Naive thymus-derived CD4-positive, alpha-beta T cell (primary cell): ENCODE measurements at regions not wholly inside any gene's neighbourhood (a gene's known extent, or its start where the extent isn't known, plus 50 kb on each side); places are given as distances from the start of the nearest gene placed in this dataset.

Experiments
- ATAC-seq: fragments of 150-1000 bp; cut with Tn5 transposase; 2 replicates; pipeline ENCODE4 v1.10.0; 2021; ENCODE audit warnings: mild to moderate bottlenecking, moderate library complexity
- CTCF ChIA-PET: fragments of 350-600 bp; sonication (Branson Sonifier 250); formaldehyde crosslinking; loops from one replicate; lab custom pipeline; 2021; ENCODE audit warnings: antibody characterized with exemption; lab: Charles Lee
- POLR2A ChIA-PET: fragments of 350-600 bp; sonication (Branson Sonifier 250); formaldehyde crosslinking; loops from one replicate; lab custom pipeline; 2021; ENCODE audit warnings: antibody characterized with exemption, inconsistent platforms; lab: Charles Lee
- DNase-seq, 9 donors: peaks; one replicate each; pipeline versions ENCODE4 v3.0.0 to v3.0.0-alpha.2; 2020 to 2022; ENCODE audit warnings: mixed read lengths in 1 of 9
- H3K27ac ChIP-seq: one replicate; pipeline ENCODE4 v1.7.0; 2013; ENCODE audit warnings: mild to moderate bottlenecking, low read depth, low read length, moderate library complexity
- H3K27me3 ChIP-seq, 2 donors: one replicate each; pipeline ENCODE4 v1.7.0; 2013; ENCODE audit warnings: low read length in 2 of 2, mild to moderate bottlenecking in 2 of 2, moderate library complexity in 2 of 2; ENCODE audit not compliant: control insufficient read depth in 2 of 2, insufficient read depth in 2 of 2
- H3K36me3 ChIP-seq, 3 experiments: 1 replicate in 2 of 3; 2 replicates in 1 of 3; pipeline ENCODE4 v1.7.0; 2013; ENCODE audit warnings: low read length in 3 of 3, mild to moderate bottlenecking in 3 of 3, moderate library complexity in 1 of 3; ENCODE audit not compliant: insufficient read depth in 3 of 3, control insufficient read depth in 2 of 3
- H3K4me1 ChIP-seq, 2 donors: one replicate each; pipeline ENCODE4 v1.7.0; 2013; ENCODE audit warnings: low read length in 2 of 2, mild to moderate bottlenecking in 2 of 2, moderate library complexity in 1 of 2; ENCODE audit not compliant: control insufficient read depth in 2 of 2, insufficient read depth in 2 of 2
- H3K4me3 ChIP-seq: 2 replicates; pipeline ENCODE4 v1.7.0; 2013; ENCODE audit warnings: mild to moderate bottlenecking, low read length
- H3K9me3 ChIP-seq, 3 experiments: 1 replicate in 2 of 3; 2 replicates in 1 of 3; pipeline ENCODE4 v1.7.0; 2013; ENCODE audit warnings: low read length in 3 of 3; ENCODE audit not compliant: control insufficient read depth in 2 of 3
- H3K27ac Mint-ChIP-seq, 9 donors: one replicate each; pipeline ENCODE4 v1.8.0; 2020 to 2022; ENCODE audit warnings: mixed read lengths in 9 of 9, mild to moderate bottlenecking in 8 of 9, moderate library complexity in 5 of 9, inconsistent platforms in 2 of 9
- H3K27me3 Mint-ChIP-seq, 5 donors: one replicate each; pipeline ENCODE4 v1.8.0; 2021 to 2022; ENCODE audit warnings: mixed read lengths in 5 of 5, mild to moderate bottlenecking in 1 of 5
- H3K36me3 Mint-ChIP-seq, 5 donors: one replicate each; pipeline ENCODE4 v1.8.0; 2020 to 2022; ENCODE audit warnings: mixed read lengths in 5 of 5, mild to moderate bottlenecking in 3 of 5, inconsistent platforms in 1 of 5
- H3K4me1 Mint-ChIP-seq, 7 donors: one replicate each; pipeline ENCODE4 v1.8.0; 2020 to 2022; ENCODE audit warnings: mixed read lengths in 7 of 7, mild to moderate bottlenecking in 3 of 7, inconsistent platforms in 1 of 7
- H3K4me3 Mint-ChIP-seq, 10 donors: one replicate each; pipeline ENCODE4 v1.8.0; 2020 to 2022; ENCODE audit warnings: mild to moderate bottlenecking in 10 of 10, mixed read lengths in 10 of 10, moderate library complexity in 6 of 10, inconsistent platforms in 2 of 10
- H3K9me3 Mint-ChIP-seq, 11 donors: one replicate each; pipeline ENCODE4 v1.8.0; 2020 to 2022; ENCODE audit warnings: mixed read lengths in 11 of 11, mild to moderate bottlenecking in 4 of 11, inconsistent platforms in 1 of 11, moderate library complexity in 1 of 11
- intact Hi-C, 2 donors: fragments of 100-400 bp; cut with micrococcal nuclease; formaldehyde crosslinking; loops; one replicate each; pipeline ENCODE4 v1.15.1; 2023

GRCh38 chr4:162356181-162356580 is 192.4 kb upstream of the FSTL5 start:
- CTCF ChIA-PET, result no interaction called here
- no peaks in the 10 kb centered on the region for H3K4me1 Mint-ChIP-seq
- no peak overlapping the region for H3K4me3 Mint-ChIP-seq
- Histone ChIP-seq H3K27ac (no peak overlapping the region), H3K36me3 (no peaks in the 10 kb centered on the region), H3K4me1 (no peaks in the 10 kb centered on the region), H3K27me3 (no peaks in the 10 kb centered on the region), H3K4me3 (no peak overlapping the region), H3K9me3 (no peaks in the 10 kb centered on the region)
- ATAC-seq (no peak), DNase-seq (no peak)
- H3K27ac Mint-ChIP-seq, result no peak overlapping the region
- intact Hi-C loops, result no loop called here
- no peaks in the 10 kb centered on the region for H3K27me3 Mint-ChIP-seq
- H3K9me3 Mint-ChIP-seq, result peaks cover 0 to 12% (median 0%) of the 10 kb centered on the region in 11 donors
- H3K36me3 Mint-ChIP-seq, result no peaks in the 10 kb centered on the region
- POLR2A ChIA-PET, result no interaction called here

- ChIA-PET CTCF (no interaction called here), POLR2A (no interaction called here)
- Histone ChIP-seq H3K4me1 (no peaks in the 10 kb centered on the region), H3K4me3 (no peak overlapping the region), H3K36me3 (no peaks in the 10 kb centered on the region), H3K27ac (no peak overlapping the region), H3K9me3 (no peaks in the 10 kb centered on the region), H3K27me3 (no peaks in the 10 kb centered on the region)
- no peak for ATAC-seq
- Mint-ChIP-seq H3K9me3 (peaks cover 0 to 12% (median 0%) of the 10 kb centered on the region in 11 donors), H3K27ac (no peak overlapping the region), H3K36me3 (no peaks in the 10 kb centered on the region), H3K27me3 (no peaks in the 10 kb centered on the region), H3K4me3 (no peak overlapping the region), H3K4me1 (no peaks in the 10 kb centered on the region)
- intact Hi-C loops, result no loop called here
- no peak for DNase-seq
Measured at GRCh38 chr4:162352580-162353107, 188.8 kb upstream of the FSTL5 start.

- intact Hi-C loops, result no loop called here
- H3K27me3 ChIP-seq, result no peaks in the 10 kb centered on the region
- H3K9me3 Mint-ChIP-seq, result peaks cover 0 to 9% (median 0%) of the 10 kb centered on the region in 11 donors
- no peak for ATAC-seq
- H3K36me3 ChIP-seq, result no peaks in the 10 kb centered on the region
- no peak overlapping the region for H3K27ac Mint-ChIP-seq
- H3K27me3 Mint-ChIP-seq, result no peaks in the 10 kb centered on the region
- H3K9me3 ChIP-seq, result no peaks in the 10 kb centered on the region
- ChIA-PET CTCF (no interaction called here), POLR2A (no interaction called here)
- H3K4me3 ChIP-seq, result no peak overlapping the region
- H3K27ac ChIP-seq, result no peak overlapping the region
- H3K4me1 Mint-ChIP-seq, result peaks cover 0 to 10% (median 3%) of the 10 kb centered on the region in 7 donors
- H3K4me1 ChIP-seq, result no peaks in the 10 kb centered on the region
- H3K4me3 Mint-ChIP-seq, result no peak overlapping the region
- DNase-seq, result no peak
- no peaks in the 10 kb centered on the region for H3K36me3 Mint-ChIP-seq
Measured at GRCh38 chr4:162350331-162350730, 186.5 kb upstream of the FSTL5 start.

GRCh38 chr4:162349395-162349794 is 185.6 kb upstream of the FSTL5 start:
- Mint-ChIP-seq H3K36me3 (no peaks in the 10 kb centered on the region), H3K9me3 (peaks cover 0 to 9% (median 0%) of the 10 kb centered on the region in 11 donors), H3K27me3 (no peaks in the 10 kb centered on the region), H3K4me3 (no peak overlapping the region), H3K4me1 (peaks cover 0 to 10% (median 3%) of the 10 kb centered on the region in 7 donors), H3K27ac (no peak overlapping the region)
- H3K4me1 ChIP-seq, result no peaks in the 10 kb centered on the region
- ATAC-seq (no peak), DNase-seq (no peak)
- H3K27me3 ChIP-seq, result no peaks in the 10 kb centered on the region
- H3K27ac ChIP-seq, result no peak overlapping the region
- no peaks in the 10 kb centered on the region for H3K9me3 ChIP-seq
- intact Hi-C loops, result no loop called here
- POLR2A ChIA-PET, result no interaction called here
- CTCF ChIA-PET, result no interaction called here
- no peak overlapping the region for H3K4me3 ChIP-seq
- no peaks in the 10 kb centered on the region for H3K36me3 ChIP-seq

GRCh38 chr4:162347842-162348213 is 184.0 kb upstream of the FSTL5 start:
- Histone ChIP-seq H3K4me1 (no peaks in the 10 kb centered on the region), H3K27me3 (no peaks in the 10 kb centered on the region), H3K9me3 (no peaks in the 10 kb centered on the region), H3K27ac (no peak overlapping the region), H3K36me3 (no peaks in the 10 kb centered on the region), H3K4me3 (no peak overlapping the region)
- Mint-ChIP-seq H3K4me1 (peaks cover 0 to 10% (median 3%) of the 10 kb centered on the region in 7 donors), H3K9me3 (peaks cover 0 to 9% (median 0%) of the 10 kb centered on the region in 11 donors), H3K27ac (no peak overlapping the region), H3K27me3 (no peaks in the 10 kb centered on the region), H3K4me3 (no peak overlapping the region), H3K36me3 (no peaks in the 10 kb centered on the region)
- ChIA-PET CTCF (no interaction called here), POLR2A (no interaction called here)
- DNase-seq (no peak), ATAC-seq (no peak)
- intact Hi-C loops, result no loop called here

- Histone ChIP-seq H3K9me3 (no peaks in the 10 kb centered on the region), H3K4me3 (no peak overlapping the region), H3K36me3 (no peaks in the 10 kb centered on the region), H3K4me1 (no peaks in the 10 kb centered on the region), H3K27me3 (no peaks in the 10 kb centered on the region), H3K27ac (no peak overlapping the region)
- POLR2A ChIA-PET, result no interaction called here
- peaks cover 0 to 10% (median 3%) of the 10 kb centered on the region in 7 donors for H3K4me1 Mint-ChIP-seq
- CTCF ChIA-PET, result no interaction called here
- H3K9me3 Mint-ChIP-seq, result peaks cover 0 to 12% (median 0%) of the 10 kb centered on the region in 11 donors
- H3K36me3 Mint-ChIP-seq, result no peaks in the 10 kb centered on the region
- no peak overlapping the region for H3K27ac Mint-ChIP-seq
- no peak for ATAC-seq
- H3K4me3 Mint-ChIP-seq, result no peak overlapping the region
- DNase-seq, result no peak
- no peaks in the 10 kb centered on the region for H3K27me3 Mint-ChIP-seq
- intact Hi-C loops, result no loop called here
Measured at GRCh38 chr4:162347156-162347841, 183.5 kb upstream of the FSTL5 start.

- Mint-ChIP-seq H3K27me3 (no peaks in the 10 kb centered on the region), H3K36me3 (no peaks in the 10 kb centered on the region), H3K4me3 (no peak overlapping the region), H3K27ac (no peak overlapping the region), H3K9me3 (peaks cover 0 to 18% (median 0%) of the 10 kb centered on the region in 11 donors), H3K4me1 (peaks cover 0 to 10% (median 3%) of the 10 kb centered on the region in 7 donors)
- CTCF ChIA-PET, result no interaction called here
- POLR2A ChIA-PET, result no interaction called here
- Histone ChIP-seq H3K27ac (no peak overlapping the region), H3K9me3 (no peaks in the 10 kb centered on the region), H3K4me1 (no peaks in the 10 kb centered on the region), H3K27me3 (no peaks in the 10 kb centered on the region), H3K36me3 (no peaks in the 10 kb centered on the region), H3K4me3 (no peak overlapping the region)
- intact Hi-C loops, result no loop called here
- ATAC-seq (no peak), DNase-seq (no peak)
Measured at GRCh38 chr4:162343967-162344366, 180.2 kb upstream of the FSTL5 start.
